Erythroblast (primary cell): ENCODE measurements at regions not wholly inside any gene's neighbourhood (a gene's known extent, or its start where the extent isn't known, plus 50 kb on each side); places are given as distances from the start of the nearest gene placed in this dataset.

Experiments
- GATA1 ChIP-seq: IDR thresholded peaks from 2 replicates; pipeline ENCODE4 v1.6.1; 2011; ENCODE audit warnings: low read depth, mild to moderate bottlenecking, control low read depth, low read length, moderate library complexity
- POLR2A ChIP-seq: IDR thresholded peaks from 2 replicates; pipeline ENCODE4 v1.6.1; 2011; ENCODE audit warnings: mild to moderate bottlenecking, low read length

- TF ChIP-seq POLR2A: no peak
- TF ChIP-seq GATA1: no peak
Observed at GRCh38 chr2:168300460-168300859, 53.1 kb upstream of the STK39 start.
